Chondrocyte (in vitro differentiated cells): ENCODE measurements at regions not wholly inside any gene's neighbourhood (a gene's known extent, or its start where the extent isn't known, plus 50 kb on each side); places are given as distances from the start of the nearest gene placed in this dataset.

Source experiments
- DNase-seq: peaks from one replicate; pipeline ENCODE4 v3.0.0; 2021; ENCODE audit warnings: mixed read lengths, low spot score
- H3K27ac Mint-ChIP-seq: one replicate; pipeline ENCODE4 v1.8.0; 2021; ENCODE audit warnings: mild to moderate bottlenecking, moderate library complexity, mixed read lengths; ENCODE audit not compliant: unreplicated experiment
- H3K27me3 Mint-ChIP-seq: 2 replicates; pipeline ENCODE4 v1.8.0; 2021; ENCODE audit warnings: low read depth, mixed read lengths
- H3K36me3 Mint-ChIP-seq: 2 replicates; pipeline ENCODE4 v1.8.0; 2021; ENCODE audit warnings: low read depth, mixed read lengths
- H3K4me1 Mint-ChIP-seq: 2 replicates; pipeline ENCODE4 v1.8.0; 2021; ENCODE audit warnings: low read depth, mild to moderate bottlenecking, mixed read lengths
- H3K4me3 Mint-ChIP-seq: one replicate; pipeline ENCODE4 v1.8.0; 2021; ENCODE audit warnings: mild to moderate bottlenecking, moderate library complexity, mixed read lengths; ENCODE audit not compliant: unreplicated experiment
- H3K9me3 Mint-ChIP-seq: 2 replicates; pipeline ENCODE4 v1.8.0; 2021; ENCODE audit warnings: low read depth, mixed read lengths
- CTCF ChIP-seq: fragments of 200-600 bp; sonication (generic); IDR thresholded peaks from 2 replicates; pipeline ENCODE4 v1.5.0; 2021; ENCODE audit warnings: antibody characterized with exemption, mild to moderate bottlenecking, moderate library complexity

DNA sequence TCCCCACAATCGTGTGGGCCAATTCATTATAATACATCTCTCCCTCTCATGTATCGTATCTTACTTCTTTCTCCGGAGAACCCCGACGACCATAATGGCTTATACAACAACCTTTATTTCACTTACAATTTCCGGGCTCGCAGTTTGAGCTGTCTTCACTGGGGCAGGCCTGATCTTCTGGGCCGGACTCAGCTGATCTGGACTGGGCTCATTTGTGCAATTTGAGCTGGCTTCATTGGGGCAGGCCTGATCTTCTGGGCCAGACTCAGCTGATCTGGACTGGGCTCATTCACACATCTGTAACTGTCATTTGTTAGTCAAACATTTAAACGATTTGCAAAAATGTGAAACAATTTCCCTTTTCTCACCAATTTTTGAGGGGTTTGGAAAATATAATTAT is 171.5 kb upstream of the FRG1 start:
- H3K4me3 Mint-ChIP-seq = no peak overlapping the region
- peaks cover 26% of the 10 kb centered on the region for H3K9me3 Mint-ChIP-seq
- no peaks in the 10 kb centered on the region for H3K36me3 Mint-ChIP-seq
- H3K27me3 Mint-ChIP-seq = no peaks in the 10 kb centered on the region
- H3K4me1 Mint-ChIP-seq = no peaks in the 10 kb centered on the region
- TF ChIP-seq CTCF = no peak
- no peak for DNase-seq
- no peak overlapping the region for H3K27ac Mint-ChIP-seq

DNA sequence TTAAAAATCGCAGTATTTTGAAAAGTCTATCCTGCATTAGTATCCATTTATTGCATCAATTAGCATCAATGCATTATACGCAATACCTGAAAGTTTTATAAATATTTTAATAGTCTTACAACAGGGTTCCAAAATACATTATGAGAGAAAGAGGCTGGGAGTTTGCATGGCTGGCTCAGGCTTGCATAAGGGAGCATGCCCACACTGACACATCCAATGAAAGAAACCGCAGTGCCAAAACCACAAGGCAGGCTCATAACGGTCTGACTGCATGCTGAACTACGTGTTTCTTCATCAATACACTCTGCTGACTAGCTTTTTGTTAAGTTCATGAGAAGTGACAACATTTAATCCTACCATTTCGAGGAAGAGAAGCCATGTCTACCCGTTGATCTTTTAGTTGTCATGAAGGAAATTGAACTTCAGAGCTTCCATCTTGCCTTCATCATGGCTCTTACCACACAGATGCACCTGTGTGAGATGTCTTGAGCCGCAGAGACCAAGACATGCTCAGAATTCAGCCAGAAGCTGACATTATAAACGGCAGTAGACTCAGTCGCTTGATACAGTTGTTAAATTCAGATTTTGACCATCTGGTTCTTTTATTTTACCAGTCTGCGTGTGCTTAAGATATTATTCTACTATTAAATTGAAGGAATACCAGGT is 168.8 kb upstream of the FRG1 start:
- Mint-ChIP-seq H3K27ac (no peak overlapping the region), H3K27me3 (no peaks in the 10 kb centered on the region), H3K9me3 (peaks cover 44% of the 10 kb centered on the region), H3K4me3 (no peak overlapping the region), H3K36me3 (no peaks in the 10 kb centered on the region), H3K4me1 (no peaks in the 10 kb centered on the region)
- TF ChIP-seq CTCF = no peak
- no peak for DNase-seq

DNA sequence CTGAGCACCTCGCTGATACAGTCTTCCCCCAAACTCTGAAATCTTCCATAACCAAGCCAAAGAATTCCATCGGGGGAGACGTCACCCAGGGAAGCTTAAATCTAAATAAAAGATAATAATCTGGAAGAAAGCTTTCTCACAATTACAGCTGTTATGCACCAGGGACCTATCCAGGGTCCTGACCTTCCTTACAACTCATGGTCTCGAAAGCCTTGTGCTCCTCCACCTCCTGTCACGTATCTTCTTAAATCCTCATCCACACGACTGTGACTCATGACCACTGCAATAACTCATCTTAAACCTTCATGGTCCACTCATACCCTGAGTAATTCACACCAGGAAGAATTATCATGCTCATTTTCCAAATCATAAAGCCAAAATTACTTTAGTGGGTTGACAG is 166.8 kb upstream of the FRG1 start:
- H3K9me3 Mint-ChIP-seq = peaks cover 43% of the 10 kb centered on the region

GRCh38 chr4:189779281-189779980 is 161.2 kb upstream of the FRG1 start:
- H3K4me3 Mint-ChIP-seq = no peak overlapping the region
- no peaks in the 10 kb centered on the region for H3K4me1 Mint-ChIP-seq
- no peak for DNase-seq
- H3K27me3 Mint-ChIP-seq = no peaks in the 10 kb centered on the region
- H3K27ac Mint-ChIP-seq = no peak overlapping the region
- no peaks in the 10 kb centered on the region for H3K36me3 Mint-ChIP-seq
- peaks cover 39% of the 10 kb centered on the region for H3K9me3 Mint-ChIP-seq
- no peak for TF ChIP-seq CTCF

More for the DNA sequence above, 166.8 kb upstream of the FRG1 start:
- H3K27me3 Mint-ChIP-seq = no peaks in the 10 kb centered on the region
- no peak overlapping the region for H3K27ac Mint-ChIP-seq
- no peak for DNase-seq
- no peaks in the 10 kb centered on the region for H3K36me3 Mint-ChIP-seq
- TF ChIP-seq CTCF = no peak
- no peaks in the 10 kb centered on the region for H3K4me1 Mint-ChIP-seq
- H3K4me3 Mint-ChIP-seq = no peak overlapping the region

- no peak for DNase-seq
- no peaks in the 10 kb centered on the region for H3K27me3 Mint-ChIP-seq
- H3K4me1 Mint-ChIP-seq = no peaks in the 10 kb centered on the region
- no peak overlapping the region for H3K27ac Mint-ChIP-seq
- TF ChIP-seq CTCF = no peak
- peaks cover 32% of the 10 kb centered on the region for H3K9me3 Mint-ChIP-seq
- H3K36me3 Mint-ChIP-seq = no peaks in the 10 kb centered on the region
- no peak overlapping the region for H3K4me3 Mint-ChIP-seq
Measured at GRCh38 chr4:189780391-189780790, 160.3 kb upstream of the FRG1 start.
